ENCODE measurements at regions not wholly inside any gene's neighbourhood (a gene's known extent, or its start where the extent isn't known, plus 50 kb on each side); places are given as distances from the start of the nearest gene placed in this dataset.

GRCh38 chr13:76160961-76161925 is 525.1 kb downstream of the LMO7 start:
- no peak for DNase-seq

GRCh38 chr13:76160506-76160905 is 524.4 kb downstream of the LMO7 start:
- no peak for DNase-seq

GRCh38 chr13:76157926-76158325 is 521.8 kb downstream of the LMO7 start:
- DNase-seq = no peak

- DNase-seq = no peak
Measured at GRCh38 chr13:76153239-76153638, 517.1 kb downstream of the LMO7 start.

- no peak for DNase-seq
Measured at GRCh38 chr13:76148926-76149325, 512.8 kb downstream of the LMO7 start.

- no peak for DNase-seq
Measured at GRCh38 chr13:76148374-76148773, 512.2 kb downstream of the LMO7 start.

GRCh38 chr13:76132532-76132931 is 496.4 kb downstream of the LMO7 start:
- no peak for DNase-seq

- no peak for DNase-seq
Measured at GRCh38 chr13:76131551-76131950, 495.4 kb downstream of the LMO7 start.

GRCh38 chr13:76129305-76130000 is 493.3 kb downstream of the LMO7 start:
- no peak for DNase-seq

GRCh38 chr13:76127922-76128321 is 491.8 kb downstream of the LMO7 start:
- no peak for DNase-seq

GRCh38 chr13:76123548-76123947 is 487.4 kb downstream of the LMO7 start:
- DNase-seq = no peak

GRCh38 chr13:76116751-76117360 is 480.7 kb downstream of the LMO7 start:
- no peak for DNase-seq

- no peak for DNase-seq
Measured at GRCh38 chr13:76106763-76107162, 470.6 kb downstream of the LMO7 start.

- no peak for DNase-seq
Measured at GRCh38 chr13:76094645-76095044, 458.5 kb downstream of the LMO7 start.

- no peak for DNase-seq
Measured at GRCh38 chr13:76091076-76091475, 454.9 kb downstream of the LMO7 start.

- no peak for DNase-seq
Measured at GRCh38 chr13:76086729-76087128, 450.6 kb downstream of the LMO7 start.

GRCh38 chr13:76067850-76068249 is 431.7 kb downstream of the LMO7 start:
- no peak for DNase-seq

- DNase-seq = no peak
Measured at GRCh38 chr13:76053181-76053580, 417.1 kb downstream of the LMO7 start.

- no peak for DNase-seq
Measured at GRCh38 chr13:76049376-76049746, 413.2 kb downstream of the LMO7 start.

GRCh38 chr13:76048675-76049375 is 412.7 kb downstream of the LMO7 start:
- DNase-seq = no peak

GRCh38 chr13:76048131-76048530 is 412.0 kb downstream of the LMO7 start:
- DNase-seq = no peak

GRCh38 chr13:76043874-76044273 is 407.7 kb downstream of the LMO7 start:
- DNase-seq = no peak

Measured in NCI-H1048 (cell line).